Loucy (cell line): ENCODE measurements at regions not wholly inside any gene's neighbourhood (a gene's known extent, or its start where the extent isn't known, plus 50 kb on each side); places are given as distances from the start of the nearest gene placed in this dataset.

ENCODE experiments used
- H2AFZ ChIP-seq: fragments of 200-600 bp; sonication (generic); 2 replicates; pipeline ENCODE4 v1.6.0; 2016; ENCODE audit warnings: antibody characterized with exemption, mild to moderate bottlenecking, low read length, moderate library complexity
- H3F3A ChIP-seq: fragments of 200-600 bp; 2 replicates; pipeline ENCODE4 v1.6.0; 2016; ENCODE audit warnings: antibody characterized with exemption, low read depth, mild to moderate bottlenecking
- H3K27me3 ChIP-seq: fragments of 200-600 bp; sonication (generic); 2 replicates; pipeline ENCODE4 v1.6.1; 2014; ENCODE audit warnings: low read length, mild to moderate bottlenecking; ENCODE audit not compliant: insufficient read depth, poor library complexity, severe bottlenecking
- H3K36me3 ChIP-seq: fragments of 200-600 bp; sonication (generic); 2 replicates; pipeline ENCODE4 v1.6.1; 2016; ENCODE audit warnings: low read length; ENCODE audit not compliant: insufficient read depth
- H3K4me1 ChIP-seq: fragments of 200-600 bp; sonication (generic); 2 replicates; pipeline ENCODE4 v1.5.1; 2014; ENCODE audit warnings: low read length, mild to moderate bottlenecking; ENCODE audit not compliant: insufficient read depth, poor library complexity, severe bottlenecking
- H3K4me2 ChIP-seq: fragments of 200-600 bp; sonication (generic); 2 replicates; pipeline ENCODE4 v1.6.0; 2014; ENCODE audit warnings: antibody characterized with exemption, low read length, low read depth, mild to moderate bottlenecking; ENCODE audit not compliant: poor library complexity, severe bottlenecking
- H3K4me3 ChIP-seq: fragments of 200-600 bp; sonication (generic); 2 replicates; pipeline ENCODE4 v1.5.1; 2014; ENCODE audit warnings: low read length, mild to moderate bottlenecking, mixed read lengths; ENCODE audit not compliant: poor library complexity, severe bottlenecking
- H3K79me2 ChIP-seq: fragments of 200-600 bp; sonication (generic); 2 replicates; pipeline ENCODE4 v1.6.1; 2014; ENCODE audit warnings: low read length; ENCODE audit not compliant: insufficient read depth
- H3K9ac ChIP-seq: fragments of 200-600 bp; sonication (generic); 2 replicates; pipeline ENCODE4 v1.6.0; 2014; ENCODE audit warnings: mild to moderate bottlenecking, low read depth, low read length, moderate library complexity; ENCODE audit not compliant: poor library complexity, severe bottlenecking
- H3K9me2 ChIP-seq: fragments of 200-600 bp; sonication (generic); replicated peaks from 2 replicates; pipeline ENCODE4 v1.6.1; 2016; ENCODE audit warnings: low read depth, low read length, mixed read lengths
- H3K9me3 ChIP-seq: fragments of 200-600 bp; sonication (generic); 2 replicates; pipeline ENCODE4 v1.6.1; 2014; ENCODE audit warnings: mild to moderate bottlenecking, antibody characterized with exemption, low read length, low read depth; ENCODE audit not compliant: insufficient read depth
- H4K20me1 ChIP-seq: fragments of 200-600 bp; sonication (generic); 2 replicates; pipeline ENCODE4 v1.6.0; 2014; ENCODE audit warnings: antibody characterized with exemption, low read length, mild to moderate bottlenecking; ENCODE audit not compliant: insufficient read depth, poor library complexity, severe bottlenecking
- EZH2phosphoT487 ChIP-seq: fragments of 200-600 bp; IDR thresholded peaks from 2 replicates; pipeline ENCODE4 v1.6.1; 2018; ENCODE audit warnings: antibody characterized with exemption, mild to moderate bottlenecking, moderate library complexity, borderline replicate concordance
- TF ChIP-seq, protein P1 (sequence below): fragments of 200-600 bp; sonication (generic); conservative IDR thresholded peaks from 2 replicates; pipeline ENCODE4 v1.5.1; 2014; ENCODE audit warnings: mild to moderate bottlenecking, antibody characterized with exemption, low read length

DNA sequence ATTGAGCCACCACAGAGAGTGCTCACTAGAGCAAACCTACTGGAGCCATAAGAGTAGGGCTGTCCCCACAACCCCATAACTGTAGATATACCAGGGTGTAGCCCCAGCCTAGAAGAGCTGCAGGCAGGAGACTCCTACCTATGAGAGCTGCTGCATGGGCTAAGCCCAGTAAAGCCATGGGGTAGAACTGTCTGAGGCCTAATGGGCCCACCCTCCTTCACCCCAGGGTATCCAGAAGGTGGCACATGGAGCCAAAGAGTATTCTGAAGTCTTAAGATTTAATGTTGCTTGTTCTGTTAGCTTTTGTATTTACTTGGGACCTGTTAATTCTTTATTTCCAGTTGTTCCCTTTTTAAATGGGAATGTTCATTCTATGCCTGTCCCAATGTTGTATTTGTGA lies 1193.7 kb upstream of the ADGRL2 start:
- Histone ChIP-seq H3K36me3 (no peaks in the 10 kb centered on the region), H3K4me3 (no peak overlapping the region), H3K27me3 (no peaks in the 10 kb centered on the region), H3K9me3 (no peaks in the 10 kb centered on the region), H3K4me1 (no peaks in the 10 kb centered on the region), H3K79me2 (no peaks in the 10 kb centered on the region), H4K20me1 (no peaks in the 10 kb centered on the region), H3F3A (no peaks in the 10 kb centered on the region), H3K9me2 (no peaks in the 10 kb centered on the region), H3K4me2 (no peak overlapping the region), H3K9ac (no peak overlapping the region), H2AFZ (no peak overlapping the region)
- TF ChIP-seq, protein P1, sequence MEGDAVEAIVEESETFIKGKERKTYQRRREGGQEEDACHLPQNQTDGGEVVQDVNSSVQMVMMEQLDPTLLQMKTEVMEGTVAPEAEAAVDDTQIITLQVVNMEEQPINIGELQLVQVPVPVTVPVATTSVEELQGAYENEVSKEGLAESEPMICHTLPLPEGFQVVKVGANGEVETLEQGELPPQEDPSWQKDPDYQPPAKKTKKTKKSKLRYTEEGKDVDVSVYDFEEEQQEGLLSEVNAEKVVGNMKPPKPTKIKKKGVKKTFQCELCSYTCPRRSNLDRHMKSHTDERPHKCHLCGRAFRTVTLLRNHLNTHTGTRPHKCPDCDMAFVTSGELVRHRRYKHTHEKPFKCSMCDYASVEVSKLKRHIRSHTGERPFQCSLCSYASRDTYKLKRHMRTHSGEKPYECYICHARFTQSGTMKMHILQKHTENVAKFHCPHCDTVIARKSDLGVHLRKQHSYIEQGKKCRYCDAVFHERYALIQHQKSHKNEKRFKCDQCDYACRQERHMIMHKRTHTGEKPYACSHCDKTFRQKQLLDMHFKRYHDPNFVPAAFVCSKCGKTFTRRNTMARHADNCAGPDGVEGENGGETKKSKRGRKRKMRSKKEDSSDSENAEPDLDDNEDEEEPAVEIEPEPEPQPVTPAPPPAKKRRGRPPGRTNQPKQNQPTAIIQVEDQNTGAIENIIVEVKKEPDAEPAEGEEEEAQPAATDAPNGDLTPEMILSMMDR = no peak
- no peak for TF ChIP-seq EZH2phosphoT487

DNA sequence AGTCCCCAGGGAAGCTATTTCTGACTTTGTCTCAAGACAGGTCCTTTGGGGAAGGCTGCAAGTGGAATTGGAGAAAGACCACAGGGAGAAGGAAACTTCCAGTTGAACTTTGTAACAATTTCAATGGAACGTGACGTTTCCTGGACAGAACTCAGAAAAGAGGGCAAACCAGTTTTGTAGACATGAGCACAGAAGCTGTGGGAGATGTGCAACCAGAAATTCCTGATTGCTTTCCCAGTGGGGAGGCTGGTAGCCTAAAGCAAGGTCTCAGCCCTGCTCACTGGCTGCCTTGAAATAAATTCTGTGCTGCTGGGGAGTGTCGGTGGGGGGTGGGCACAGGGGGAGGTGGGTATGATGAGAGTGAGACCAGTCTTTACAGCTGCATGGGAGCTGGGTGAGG lies 1206.7 kb upstream of the ADGRL2 start:
- H3K9ac ChIP-seq = no peak overlapping the region
- no peaks in the 10 kb centered on the region for H3F3A ChIP-seq
- no peaks in the 10 kb centered on the region for H3K36me3 ChIP-seq
- TF ChIP-seq, protein P1 = no peak
- no peak for TF ChIP-seq EZH2phosphoT487
- H4K20me1 ChIP-seq = no peaks in the 10 kb centered on the region
- H3K9me3 ChIP-seq = no peaks in the 10 kb centered on the region
- no peaks in the 10 kb centered on the region for H3K9me2 ChIP-seq
- H3K27me3 ChIP-seq = no peaks in the 10 kb centered on the region
- no peaks in the 10 kb centered on the region for H3K4me1 ChIP-seq
- no peak overlapping the region for H3K4me3 ChIP-seq
- H3K4me2 ChIP-seq = no peak overlapping the region
- no peaks in the 10 kb centered on the region for H3K79me2 ChIP-seq
- H2AFZ ChIP-seq = no peak overlapping the region

DNA sequence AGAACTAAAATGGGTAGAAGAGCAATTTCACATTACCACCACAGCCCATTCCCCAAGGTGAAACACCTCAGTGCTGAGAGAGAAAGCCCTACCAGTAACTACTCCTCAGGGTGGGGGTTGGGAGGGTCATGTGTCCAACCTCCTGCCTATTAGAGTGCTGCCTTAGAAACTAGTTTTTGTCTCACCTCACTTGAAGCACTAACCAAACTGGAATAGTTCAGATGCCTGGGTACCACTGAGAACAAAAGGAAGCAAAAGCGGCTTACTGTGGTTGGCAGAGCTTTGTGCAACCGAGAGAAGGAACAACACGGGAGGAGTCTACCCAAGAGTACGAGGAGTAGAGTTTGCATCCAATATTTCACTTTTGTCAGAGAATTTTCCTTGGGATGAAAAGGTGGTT lies 1207.5 kb upstream of the ADGRL2 start:
- no peaks in the 10 kb centered on the region for H3K27me3 ChIP-seq
- no peak overlapping the region for H3K4me3 ChIP-seq
- H2AFZ ChIP-seq = no peak overlapping the region
- no peaks in the 10 kb centered on the region for H4K20me1 ChIP-seq
- TF ChIP-seq, protein P1 = no peak
- TF ChIP-seq EZH2phosphoT487 = no peak
- no peak overlapping the region for H3K4me2 ChIP-seq
- H3K9me3 ChIP-seq = no peaks in the 10 kb centered on the region
- H3K9ac ChIP-seq = no peak overlapping the region
- no peaks in the 10 kb centered on the region for H3K4me1 ChIP-seq
- H3K9me2 ChIP-seq = no peaks in the 10 kb centered on the region
- no peaks in the 10 kb centered on the region for H3F3A ChIP-seq
- no peaks in the 10 kb centered on the region for H3K79me2 ChIP-seq
- H3K36me3 ChIP-seq = no peaks in the 10 kb centered on the region
